RWPE2 (cell line): ENCODE measurements at regions not wholly inside any gene's neighbourhood (a gene's known extent, or its start where the extent isn't known, plus 50 kb on each side); places are given as distances from the start of the nearest gene placed in this dataset.

ENCODE experiments used
- ATAC-seq: fragments of 200-7000 bp; cut with Tn5 transposase; 3 replicates; pipeline ENCODE4 v1.9.1; 2021; ENCODE audit warnings: low read depth
- DNase-seq: peaks from one replicate; pipeline ENCODE4 v3.0.0-alpha.2; 2020; ENCODE audit warnings: low spot score
- H3K27ac ChIP-seq: fragments of 450-650 bp; 2 replicates; pipeline ENCODE4 v1.5.1; 2017; ENCODE audit warnings: mild to moderate bottlenecking; ENCODE audit not compliant: poor library complexity, severe bottlenecking
- H3K27me3 ChIP-seq: fragments of 250-450 bp; sonication (Bioruptor Pico); 2 replicates; pipeline ENCODE4 v1.5.1; 2021; ENCODE audit warnings: mild to moderate bottlenecking, moderate library complexity; ENCODE audit not compliant: insufficient read depth, poor library complexity, severe bottlenecking
- H3K36me3 ChIP-seq: fragments of 250-450 bp; sonication (Bioruptor Pico); 2 replicates; pipeline ENCODE4 v1.5.1; 2020; ENCODE audit warnings: low read depth, mild to moderate bottlenecking, moderate library complexity
- H3K4me1 ChIP-seq: fragments of 250-450 bp; sonication (Bioruptor Pico); 2 replicates; pipeline ENCODE4 v1.5.1; 2021; ENCODE audit warnings: mild to moderate bottlenecking, moderate library complexity; ENCODE audit not compliant: insufficient read depth, poor library complexity, severe bottlenecking
- H3K4me3 ChIP-seq: fragments of 250-450 bp; sonication (Bioruptor Pico); 2 replicates; pipeline ENCODE4 v1.5.1; 2021; ENCODE audit warnings: mild to moderate bottlenecking, moderate library complexity; ENCODE audit not compliant: severe bottlenecking
- H3K9me3 ChIP-seq: fragments of 250-450 bp; sonication (Bioruptor Pico); 2 replicates; pipeline ENCODE4 v1.5.1; 2021; ENCODE audit warnings: mild to moderate bottlenecking, moderate library complexity; ENCODE audit not compliant: severe bottlenecking
- CTCF ChIP-seq: fragments of 450-650 bp; IDR thresholded peaks from one replicate; pipeline ENCODE4 v1.5.1; 2017; ENCODE audit warnings: mild to moderate bottlenecking, moderate library complexity; ENCODE audit not compliant: poor library complexity, severe bottlenecking

- DNase-seq (no peak), ATAC-seq (no peak; the same call in 2 of the 3 replicates)
- Histone ChIP-seq H3K27me3 (no peaks in the 10 kb centered on the region), H3K36me3 (no peaks in the 10 kb centered on the region), H3K9me3 (no peaks in the 10 kb centered on the region), H3K4me3 (no peak overlapping the region), H3K27ac (no peak overlapping the region), H3K4me1 (no peaks in the 10 kb centered on the region)
- no peak for TF ChIP-seq CTCF
Measured at GRCh38 chr14:53807542-53807941, 149.1 kb downstream of the BMP4 start.

GRCh38 chr14:53807108-53807507 lies 149.5 kb downstream of the BMP4 start:
- H3K4me1 ChIP-seq: no peaks in the 10 kb centered on the region
- H3K4me3 ChIP-seq: no peak overlapping the region
- H3K27ac ChIP-seq: no peak overlapping the region
- H3K36me3 ChIP-seq: no peaks in the 10 kb centered on the region
- DNase-seq (no peak), ATAC-seq (no peak)
- TF ChIP-seq CTCF: no peak
- no peaks in the 10 kb centered on the region for H3K27me3 ChIP-seq
- no peaks in the 10 kb centered on the region for H3K9me3 ChIP-seq

GRCh38 chr14:53796734-53797133 lies 159.9 kb downstream of the BMP4 start:
- no peak for TF ChIP-seq CTCF
- Histone ChIP-seq H3K27me3 (no peaks in the 10 kb centered on the region), H3K4me1 (no peaks in the 10 kb centered on the region), H3K9me3 (no peaks in the 10 kb centered on the region), H3K4me3 (no peak overlapping the region), H3K27ac (no peak overlapping the region), H3K36me3 (no peaks in the 10 kb centered on the region)
- no peak for DNase-seq
- ATAC-seq: no peak

- no peaks in the 10 kb centered on the region for H3K9me3 ChIP-seq
- H3K4me1 ChIP-seq: no peaks in the 10 kb centered on the region
- H3K27ac ChIP-seq: no peak overlapping the region
- no peaks in the 10 kb centered on the region for H3K27me3 ChIP-seq
- no peaks in the 10 kb centered on the region for H3K36me3 ChIP-seq
- no peak overlapping the region for H3K4me3 ChIP-seq
- ATAC-seq (no peak), DNase-seq (no peak)
- TF ChIP-seq CTCF: no peak
Measured at GRCh38 chr14:53793790-53794505, 162.7 kb downstream of the BMP4 start.

GRCh38 chr14:53792909-53793308 lies 163.7 kb downstream of the BMP4 start:
- ATAC-seq: no peak
- no peaks in the 10 kb centered on the region for H3K36me3 ChIP-seq

More at GRCh38 chr14:53792909-53793308, 163.7 kb downstream of the BMP4 start:
- TF ChIP-seq CTCF: peak; percentile 26
- no peak overlapping the region for H3K4me3 ChIP-seq
- H3K27me3 ChIP-seq: no peaks in the 10 kb centered on the region
- H3K9me3 ChIP-seq: no peaks in the 10 kb centered on the region
- no peak for DNase-seq
- no peaks in the 10 kb centered on the region for H3K4me1 ChIP-seq
- no peak overlapping the region for H3K27ac ChIP-seq
